ENCODE measurements at regions not wholly inside any gene's neighbourhood (a gene's known extent, or its start where the extent isn't known, plus 50 kb on each side); places are given as distances from the start of the nearest gene placed in this dataset.
"Not testable (repeated sequence)": the region's sequence is repeated elsewhere in the genome, so short reads cannot be mapped to it uniquely, and the experiment has no call there.

GRCh38 chr7:52639981-52640380, 395.5 kb upstream of the POM121L12 start:
- DNase-seq: no peak
- Mint-ChIP-seq H3K9me3 (peaks cover 12 to 16% of the 10 kb centered on the region in 2 donors), H3K27me3 (no peaks in the 10 kb centered on the region), H3K4me3 (no peak overlapping the region), H3K4me1 (ENCODE audit: low read depth in 2 of 2) (no peaks in the 10 kb centered on the region), H3K27ac (no peak overlapping the region), H3K36me3 (ENCODE audit: insufficient read depth) (no peaks in the 10 kb centered on the region)
- no peak for ATAC-seq (replicated peaks)

GRCh38 chr7:52639126-52639525, 396.3 kb upstream of the POM121L12 start:
- H3K27me3 Mint-ChIP-seq: no peaks in the 10 kb centered on the region
- no peak overlapping the region for H3K4me3 Mint-ChIP-seq
- H3K36me3 Mint-ChIP-seq (ENCODE audit: insufficient read depth): no peaks in the 10 kb centered on the region
- no peak overlapping the region for H3K27ac Mint-ChIP-seq
- ATAC-seq (replicated peaks): no peak
- no peak for DNase-seq
- H3K9me3 Mint-ChIP-seq: peaks cover 12 to 21% of the 10 kb centered on the region in 2 donors
- no peaks in the 10 kb centered on the region for H3K4me1 Mint-ChIP-seq (ENCODE audit: low read depth in 2 of 2)

GRCh38 chr7:52635021-52635420, 400.4 kb upstream of the POM121L12 start:
- H3K4me3 Mint-ChIP-seq: no peak overlapping the region
- H3K9me3 Mint-ChIP-seq: peaks cover 11 to 31% of the 10 kb centered on the region in 2 donors
- DNase-seq (no peak), ATAC-seq (replicated peaks) (no peak)
- H3K36me3 Mint-ChIP-seq (ENCODE audit: insufficient read depth): no peaks in the 10 kb centered on the region
- no peaks in the 10 kb centered on the region for H3K27me3 Mint-ChIP-seq
- H3K27ac Mint-ChIP-seq: no peak overlapping the region
- no peaks in the 10 kb centered on the region for H3K4me1 Mint-ChIP-seq (ENCODE audit: low read depth in 2 of 2)

GRCh38 chr7:52620849-52621248, 414.6 kb upstream of the POM121L12 start:
- DNase-seq (no peak), ATAC-seq (replicated peaks) (no peak)
- Mint-ChIP-seq H3K27me3 (no peaks in the 10 kb centered on the region), H3K9me3 (peaks cover 8 to 10% of the 10 kb centered on the region in 2 donors), H3K36me3 (ENCODE audit: insufficient read depth) (no peaks in the 10 kb centered on the region), H3K27ac (no peak overlapping the region), H3K4me3 (no peak overlapping the region), H3K4me1 (ENCODE audit: low read depth in 2 of 2) (no peaks in the 10 kb centered on the region)

GRCh38 chr7:52616552-52616951, 418.9 kb upstream of the POM121L12 start:
- H3K27me3 Mint-ChIP-seq: no peaks in the 10 kb centered on the region
- no peaks in the 10 kb centered on the region for H3K36me3 Mint-ChIP-seq (ENCODE audit: insufficient read depth)
- H3K9me3 Mint-ChIP-seq: peaks cover 14 to 26% of the 10 kb centered on the region in 2 donors
- H3K4me1 Mint-ChIP-seq (ENCODE audit: low read depth in 2 of 2): no peaks in the 10 kb centered on the region
- DNase-seq (no peak), ATAC-seq (replicated peaks) (no peak)
- H3K27ac Mint-ChIP-seq: no peak overlapping the region
- H3K4me3 Mint-ChIP-seq: no peak overlapping the region

GRCh38 chr7:52615021-52615695, 420.3 kb upstream of the POM121L12 start:
- H3K4me3 Mint-ChIP-seq: no peak overlapping the region
- H3K27me3 Mint-ChIP-seq: no peaks in the 10 kb centered on the region
- no peaks in the 10 kb centered on the region for H3K4me1 Mint-ChIP-seq (ENCODE audit: low read depth in 2 of 2)
- H3K9me3 Mint-ChIP-seq: peaks cover 17 to 31% of the 10 kb centered on the region in 2 donors
- no peak for DNase-seq
- no peak for ATAC-seq (replicated peaks)
- no peaks in the 10 kb centered on the region for H3K36me3 Mint-ChIP-seq (ENCODE audit: insufficient read depth)
- H3K27ac Mint-ChIP-seq: no peak overlapping the region

- H3K4me3 Mint-ChIP-seq: no peak overlapping the region
- H3K36me3 Mint-ChIP-seq (ENCODE audit: insufficient read depth): no peaks in the 10 kb centered on the region
- H3K9me3 Mint-ChIP-seq: peaks cover 5 to 28% of the 10 kb centered on the region in 2 donors
- H3K27me3 Mint-ChIP-seq: no peaks in the 10 kb centered on the region
- H3K4me1 Mint-ChIP-seq (ENCODE audit: low read depth in 2 of 2): no peaks in the 10 kb centered on the region
- DNase-seq: no peak
- ATAC-seq (replicated peaks): no peak
- H3K27ac Mint-ChIP-seq: no peak overlapping the region
Measured at GRCh38 chr7:52609511-52609910, 425.9 kb upstream of the POM121L12 start.

- H3K9me3 Mint-ChIP-seq: peaks cover 10 to 14% of the 10 kb centered on the region in 2 donors
- DNase-seq: no peak
- H3K4me3 Mint-ChIP-seq: no peak overlapping the region
- H3K27ac Mint-ChIP-seq: no peak overlapping the region
- H3K4me1 Mint-ChIP-seq (ENCODE audit: low read depth in 2 of 2): no peaks in the 10 kb centered on the region
- H3K36me3 Mint-ChIP-seq (ENCODE audit: insufficient read depth): no peaks in the 10 kb centered on the region
- H3K27me3 Mint-ChIP-seq: no peaks in the 10 kb centered on the region
- no peak for ATAC-seq (replicated peaks)
Measured at GRCh38 chr7:52592698-52593097, 442.7 kb upstream of the POM121L12 start.

- Mint-ChIP-seq H3K4me1 (ENCODE audit: low read depth in 2 of 2) (no peaks in the 10 kb centered on the region), H3K9me3 (peaks cover 9 to 20% of the 10 kb centered on the region in 2 donors), H3K27me3 (no peaks in the 10 kb centered on the region), H3K36me3 (ENCODE audit: insufficient read depth) (no peaks in the 10 kb centered on the region), H3K27ac (no peak overlapping the region), H3K4me3 (no peak overlapping the region)
- DNase-seq (no peak), ATAC-seq (replicated peaks) (no peak)
Measured at GRCh38 chr7:52586704-52587103, 448.7 kb upstream of the POM121L12 start.

GRCh38 chr7:52584041-52584440, 451.4 kb upstream of the POM121L12 start:
- DNase-seq (no peak), ATAC-seq (replicated peaks) (no peak)
- H3K4me3 Mint-ChIP-seq: no peak overlapping the region
- H3K4me1 Mint-ChIP-seq (ENCODE audit: low read depth in 2 of 2): no peaks in the 10 kb centered on the region
- peaks cover 10 to 14% of the 10 kb centered on the region in 2 donors for H3K9me3 Mint-ChIP-seq
- H3K27me3 Mint-ChIP-seq: no peaks in the 10 kb centered on the region
- no peaks in the 10 kb centered on the region for H3K36me3 Mint-ChIP-seq (ENCODE audit: insufficient read depth)
- no peak overlapping the region for H3K27ac Mint-ChIP-seq

- H3K36me3 Mint-ChIP-seq (ENCODE audit: insufficient read depth); H3K9me3 Mint-ChIP-seq; H3K4me3 Mint-ChIP-seq; H3K4me1 Mint-ChIP-seq (ENCODE audit: low read depth in 2 of 2); H3K27ac Mint-ChIP-seq; ATAC-seq (replicated peaks); H3K27me3 Mint-ChIP-seq; DNase-seq: not testable (repeated sequence)
Measured at GRCh38 chr7:52573141-52573540, 462.3 kb upstream of the POM121L12 start.

- Mint-ChIP-seq H3K4me3 (no peak overlapping the region), H3K27ac (no peak overlapping the region), H3K4me1 (ENCODE audit: low read depth in 2 of 2) (no peaks in the 10 kb centered on the region), H3K9me3 (peaks cover 4 to 6% of the 10 kb centered on the region in 2 donors), H3K36me3 (ENCODE audit: insufficient read depth) (no peaks in the 10 kb centered on the region), H3K27me3 (no peaks in the 10 kb centered on the region)
- ATAC-seq (replicated peaks) (no peak), DNase-seq (no peak)
Measured at GRCh38 chr7:52571026-52571425, 464.4 kb upstream of the POM121L12 start.

- Mint-ChIP-seq H3K4me3 (no peak overlapping the region), H3K27me3 (no peaks in the 10 kb centered on the region), H3K36me3 (ENCODE audit: insufficient read depth) (no peaks in the 10 kb centered on the region), H3K27ac (no peak overlapping the region), H3K4me1 (ENCODE audit: low read depth in 2 of 2) (no peaks in the 10 kb centered on the region), H3K9me3 (peaks cover 0 to 6% of the 10 kb centered on the region in 2 donors)
- DNase-seq (no peak), ATAC-seq (replicated peaks) (no peak)
Measured at GRCh38 chr7:52569151-52569550, 466.3 kb upstream of the POM121L12 start.

- Mint-ChIP-seq H3K36me3 (ENCODE audit: insufficient read depth) (no peaks in the 10 kb centered on the region), H3K4me1 (ENCODE audit: low read depth in 2 of 2) (no peaks in the 10 kb centered on the region), H3K4me3 (no peak overlapping the region), H3K27me3 (no peaks in the 10 kb centered on the region), H3K9me3 (peaks cover 14 to 29% of the 10 kb centered on the region in 2 donors), H3K27ac (no peak overlapping the region)
- DNase-seq: no peak
- ATAC-seq (replicated peaks): no peak
Measured at GRCh38 chr7:52565974-52566373, 469.5 kb upstream of the POM121L12 start.
